A549 (cell line): ENCODE measurements at regions not wholly inside any gene's neighbourhood (a gene's known extent, or its start where the extent isn't known, plus 50 kb on each side); places are given as distances from the start of the nearest gene placed in this dataset.

Experiments
- ATAC-seq, 2 experiments: fragments of 200-7000 bp in 1 of 2; fragments of >200 bp in 1 of 2; cut with Nextera tagmentation in 1 of 2; cut with Tn5 transposase in 1 of 2; 3 replicates each; pipeline versions ENCODE4 v1.8.0 to v1.9.1; 2018 to 2020; ENCODE audit warnings: mild to moderate bottlenecking in 1 of 2, moderate library complexity in 1 of 2
- CTCF ChIA-PET: fragments of 300-600 bp; sonication (Branson Sonifier 250); formaldehyde crosslinking; extraction: SDS; loops from one replicate; lab custom pipeline; 2021; ENCODE audit warnings: antibody characterized with exemption, inconsistent platforms; lab: Yijun Ruan, JAX
- POLR2A ChIA-PET: fragments of 350-600 bp; formaldehyde crosslinking; extraction: SDS; loops from one replicate; lab custom pipeline; 2021; ENCODE audit warnings: antibody characterized with exemption, inconsistent platforms; lab: Yijun Ruan, JAX
- DNase-seq, 2 experiments: peaks; one replicate each; pipeline versions ENCODE4 v3.0.0 to v3.0.0-alpha.2; 2011 to 2016; ENCODE audit warnings: low read depth in 1 of 2, low spot score in 1 of 2
- FAIRE-seq: peaks from 2 replicates; lab custom pipeline; 2011; peaks lifted over from hg19 to GRCh38; lab: Jason Lieb, UNC
- H3K27ac ChIP-seq, 2 experiments: fragments of >200 bp; sonication (Bioruptor Twin); formaldehyde crosslinking; 3 replicates each; pipeline ENCODE4 v1.5.1; 2016 to 2017
- H3K4me1 ChIP-seq: fragments of >200 bp; sonication (Bioruptor Twin); formaldehyde crosslinking; 3 replicates; pipeline ENCODE4 v1.6.1; 2016
- H3K4me2 ChIP-seq: fragments of >200 bp; sonication (Bioruptor Twin); formaldehyde crosslinking; 3 replicates; pipeline ENCODE4 v1.6.1; 2016
- H3K4me3 ChIP-seq: fragments of >200 bp; sonication (Bioruptor Twin); formaldehyde crosslinking; 3 replicates; pipeline ENCODE4 v1.5.1; 2016
- H3K9me3 ChIP-seq: fragments of >200 bp; sonication (Bioruptor Twin); formaldehyde crosslinking; 3 replicates; pipeline ENCODE4 v1.6.1; 2016
- CBX2 ChIP-seq: fragments of 200-600 bp; sonication (generic); IDR thresholded peaks from 2 replicates; pipeline ENCODE4 v1.6.1; 2016; ENCODE audit warnings: low read depth, mild to moderate bottlenecking, borderline replicate concordance
- CEBPB ChIP-seq, 2 experiments: fragments of >200 bp in 1 of 2; sonication (Bioruptor Twin) in 1 of 2; formaldehyde crosslinking in 1 of 2; IDR thresholded peaks; 2 replicates each; pipeline ENCODE4 v1.6.1; 2012 to 2016
- EHF ChIP-seq: fragments of 250-450 bp; sonication (Bioruptor Pico); IDR thresholded peaks from 2 replicates; pipeline ENCODE4 v1.5.0; 2020; ENCODE audit warnings: mild to moderate bottlenecking
- EHMT2 ChIP-seq: fragments of 200-600 bp; sonication (generic); IDR thresholded peaks from 2 replicates; pipeline ENCODE4 v1.6.1; 2016; ENCODE audit warnings: antibody characterized with exemption, low read depth, mild to moderate bottlenecking, moderate library complexity
- ELK1 ChIP-seq: fragments of 150-350 bp; IDR thresholded peaks from 2 replicates; pipeline ENCODE4 v1.6.1; 2014; ENCODE audit warnings: low read depth, mild to moderate bottlenecking, low read length
- FOSB ChIP-seq: fragments of 250-450 bp; sonication (Bioruptor Pico); IDR thresholded peaks from 2 replicates; pipeline ENCODE4 v1.5.0; 2020; ENCODE audit warnings: mild to moderate bottlenecking, moderate library complexity
- GATA3 ChIP-seq: IDR thresholded peaks from 2 replicates; pipeline ENCODE4 v1.6.1; 2012; ENCODE audit warnings: borderline replicate concordance
- HOXB5 ChIP-seq: fragments of 250-450 bp; sonication (Bioruptor Pico); IDR thresholded peaks from 2 replicates; pipeline ENCODE4 v1.5.0; 2020; ENCODE audit warnings: mild to moderate bottlenecking, moderate library complexity
- JUNB ChIP-seq: fragments of >200 bp; sonication (Bioruptor Twin); formaldehyde crosslinking; IDR thresholded peaks from 2 replicates; pipeline ENCODE4 v1.6.1; 2016
- KDM5A ChIP-seq: fragments of 200-600 bp; sonication (generic); IDR thresholded peaks from 2 replicates; pipeline ENCODE4 v1.6.1; 2016; ENCODE audit warnings: antibody characterized with exemption, mild to moderate bottlenecking
- MAX ChIP-seq: IDR thresholded peaks from 2 replicates; pipeline ENCODE4 v1.6.1; 2012
- NPAS2 ChIP-seq: fragments of 250-450 bp; sonication (Bioruptor Pico); IDR thresholded peaks from 2 replicates; pipeline ENCODE4 v1.8.0; 2022; ENCODE audit warnings: mild to moderate bottlenecking, moderate library complexity, borderline replicate concordance
- PBX3 ChIP-seq: IDR thresholded peaks from 2 replicates; pipeline ENCODE4 v1.6.1; 2012
- POLR2A ChIP-seq: IDR thresholded peaks from 2 replicates; pipeline ENCODE4 v1.6.1; 2012; ENCODE audit warnings: mild to moderate bottlenecking, low read length
- SREBF2 ChIP-seq: fragments of 450-650 bp; IDR thresholded peaks from 2 replicates; pipeline ENCODE4 v1.6.1; 2014; ENCODE audit warnings: mild to moderate bottlenecking, moderate library complexity
- TFCP2L1 ChIP-seq: fragments of 250-450 bp; sonication (Bioruptor Pico); IDR thresholded peaks from 2 replicates; pipeline ENCODE4 v1.5.0; 2021; ENCODE audit warnings: mild to moderate bottlenecking
- ZC3H11A ChIP-seq: fragments of 450-650 bp; IDR thresholded peaks from 2 replicates; pipeline ENCODE4 v1.6.1; 2014; ENCODE audit warnings: antibody characterized with exemption, mild to moderate bottlenecking
- ZNF302 ChIP-seq: fragments of 250-450 bp; sonication (Bioruptor Pico); IDR thresholded peaks from 2 replicates; pipeline ENCODE4 v1.9.0; 2021; ENCODE audit warnings: inconsistent platforms, mild to moderate bottlenecking, moderate library complexity
- ZSCAN20 ChIP-seq: fragments of 250-450 bp; sonication (Bioruptor Pico); IDR thresholded peaks from 2 replicates; pipeline ENCODE4 v1.8.0; 2022; ENCODE audit warnings: mild to moderate bottlenecking, moderate library complexity
- WGBS: methylation state at CpG from one replicate; pipeline ENCODE4 v1.1.6; 2017; ENCODE audit errors: missing lambda C conversion rate; 5-methylcytosine and 5-hydroxymethylcytosine counted together
- TF ChIP-seq, protein P1 (sequence below): fragments of 250-450 bp; sonication (Bioruptor Pico); IDR thresholded peaks from 2 replicates; pipeline ENCODE4 v1.5.0; 2021; ENCODE audit warnings: mild to moderate bottlenecking, moderate library complexity, borderline replicate concordance
- TF ChIP-seq, protein P2 (sequence below): fragments of 450-650 bp; IDR thresholded peaks from 2 replicates; pipeline ENCODE4 v1.6.1; 2014; ENCODE audit warnings: antibody characterized with exemption
- TF ChIP-seq, protein P3 (sequence below): fragments of 250-450 bp; sonication (Bioruptor Pico); IDR thresholded peaks from 2 replicates; pipeline ENCODE4 v1.5.0; 2020; ENCODE audit warnings: low read depth, mild to moderate bottlenecking, moderate library complexity
- TF ChIP-seq, protein P4 (sequence below): IDR thresholded peaks from 2 replicates; pipeline ENCODE4 v1.6.1; 2012; ENCODE audit warnings: low read depth, borderline replicate concordance

- no peak for TF ChIP-seq ELK1
- no peak for TF ChIP-seq PBX3
- TF ChIP-seq, all 56 proteins: peak for 0
These were observed 214.8 kb downstream of the TTC6 start (continued) for GRCh38 chr14:37810094-37810801.

GRCh38 chr14:37813732-37814131 is 218.3 kb downstream of the TTC6 start:
- ATAC-seq (no peak), DNase-seq (no peak), FAIRE-seq (no peak)
- H3K4me2 ChIP-seq, result no peak overlapping the region
- H3K27ac ChIP-seq, result no peak overlapping the region
- CTCF ChIA-PET, result no interaction called here
- no peaks in the 10 kb centered on the region for H3K9me3 ChIP-seq
- TF ChIP-seq SREBF2 (no peak), HOXB5 (no peak), POLR2A (no peak), CBX2 (no peak), FOSB (CRISPR knock-in tag) (no peak), KDM5A (no peak), CEBPB (IDR thresholded peaks at IDR 0.05) (no peak), ZSCAN20 (no peak), ZC3H11A (no peak), EHF (CRISPR knock-in tag) (no peak), TFCP2L1 (CRISPR knock-in tag) (no peak), NPAS2 (CRISPR knock-in tag) (no peak), GATA3 (no peak), EHMT2 (no peak), MAX (no peak)
- TF ChIP-seq, protein P1, sequence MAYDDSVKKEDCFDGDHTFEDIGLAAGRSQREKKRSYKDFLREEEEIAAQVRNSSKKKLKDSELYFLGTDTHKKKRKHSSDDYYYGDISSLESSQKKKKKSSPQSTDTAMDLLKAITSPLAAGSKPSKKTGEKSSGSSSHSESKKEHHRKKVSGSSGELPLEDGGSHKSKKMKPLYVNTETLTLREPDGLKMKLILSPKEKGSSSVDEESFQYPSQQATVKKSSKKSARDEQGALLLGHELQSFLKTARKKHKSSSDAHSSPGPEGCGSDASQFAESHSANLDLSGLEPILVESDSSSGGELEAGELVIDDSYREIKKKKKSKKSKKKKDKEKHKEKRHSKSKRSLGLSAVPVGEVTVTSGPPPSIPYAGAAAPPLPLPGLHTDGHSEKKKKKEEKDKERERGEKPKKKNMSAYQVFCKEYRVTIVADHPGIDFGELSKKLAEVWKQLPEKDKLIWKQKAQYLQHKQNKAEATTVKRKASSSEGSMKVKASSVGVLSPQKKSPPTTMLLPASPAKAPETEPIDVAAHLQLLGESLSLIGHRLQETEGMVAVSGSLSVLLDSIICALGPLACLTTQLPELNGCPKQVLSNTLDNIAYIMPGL (CRISPR knock-in tag), result no peak
- TF ChIP-seq, protein P2, sequence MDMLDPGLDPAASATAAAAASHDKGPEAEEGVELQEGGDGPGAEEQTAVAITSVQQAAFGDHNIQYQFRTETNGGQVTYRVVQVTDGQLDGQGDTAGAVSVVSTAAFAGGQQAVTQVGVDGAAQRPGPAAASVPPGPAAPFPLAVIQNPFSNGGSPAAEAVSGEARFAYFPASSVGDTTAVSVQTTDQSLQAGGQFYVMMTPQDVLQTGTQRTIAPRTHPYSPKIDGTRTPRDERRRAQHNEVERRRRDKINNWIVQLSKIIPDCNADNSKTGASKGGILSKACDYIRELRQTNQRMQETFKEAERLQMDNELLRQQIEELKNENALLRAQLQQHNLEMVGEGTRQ, result no peak
- TF ChIP-seq, protein P3, sequence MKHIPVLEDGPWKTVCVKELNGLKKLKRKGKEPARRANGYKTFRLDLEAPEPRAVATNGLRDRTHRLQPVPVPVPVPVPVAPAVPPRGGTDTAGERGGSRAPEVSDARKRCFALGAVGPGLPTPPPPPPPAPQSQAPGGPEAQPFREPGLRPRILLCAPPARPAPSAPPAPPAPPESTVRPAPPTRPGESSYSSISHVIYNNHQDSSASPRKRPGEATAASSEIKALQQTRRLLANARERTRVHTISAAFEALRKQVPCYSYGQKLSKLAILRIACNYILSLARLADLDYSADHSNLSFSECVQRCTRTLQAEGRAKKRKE (CRISPR knock-in tag), result no peak
- H3K4me1 ChIP-seq, result no peaks in the 10 kb centered on the region
- POLR2A ChIA-PET, result no interaction called here
- no peak overlapping the region for H3K4me3 ChIP-seq

GRCh38 chr14:37816135-37816534 is 220.7 kb downstream of the TTC6 start:
- TF ChIP-seq ZNF302 (CRISPR knock-in tag) (no peak), JUNB (no peak), FOSB (CRISPR knock-in tag) (no peak)
- TF ChIP-seq, protein P4, sequence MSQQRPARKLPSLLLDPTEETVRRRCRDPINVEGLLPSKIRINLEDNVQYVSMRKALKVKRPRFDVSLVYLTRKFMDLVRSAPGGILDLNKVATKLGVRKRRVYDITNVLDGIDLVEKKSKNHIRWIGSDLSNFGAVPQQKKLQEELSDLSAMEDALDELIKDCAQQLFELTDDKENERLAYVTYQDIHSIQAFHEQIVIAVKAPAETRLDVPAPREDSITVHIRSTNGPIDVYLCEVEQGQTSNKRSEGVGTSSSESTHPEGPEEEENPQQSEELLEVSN, result no peak
- no peak overlapping the region for H3K27ac ChIP-seq
- no peaks in the 10 kb centered on the region for H3K4me1 ChIP-seq
- no peak for ATAC-seq
- ChIA-PET POLR2A (no interaction called here), CTCF (interaction anchor here (1.2 kb wide), 1 partner anchor 24 kb away, joined by 3 read pairs; no protein-coding TSS in a partner anchor)
- H3K4me2 ChIP-seq, result no peak overlapping the region
- DNase-seq, result no peak
- H3K9me3 ChIP-seq, result no peaks in the 10 kb centered on the region
- 59% methylated on average over 1 of the region's 1 CpG for WGBS
- no peak overlapping the region for H3K4me3 ChIP-seq
- no peak for FAIRE-seq
